Breast epithelium (tissue), 3 donors: ENCODE measurements at regions not wholly inside any gene's neighbourhood (a gene's known extent, or its start where the extent isn't known, plus 50 kb on each side); places are given as distances from the start of the nearest gene placed in this dataset.

Source experiments
- CTCF ChIP-seq, 3 donors: fragments of 450-650 bp; IDR thresholded peaks; one replicate each; pipeline ENCODE4 v1.5.1; 2016 to 2017; ENCODE audit warnings: antibody characterized with exemption in 3 of 3, mild to moderate bottlenecking in 3 of 3, moderate library complexity in 3 of 3
- POLR2A ChIP-seq: fragments of 450-650 bp; IDR thresholded peaks from one replicate; pipeline ENCODE4 v1.6.1; 2016; ENCODE audit warnings: antibody characterized with exemption, mild to moderate bottlenecking, moderate library complexity
- POLR2AphosphoS5 ChIP-seq, 3 donors: sonication (generic); formaldehyde crosslinking; IDR thresholded peaks; one replicate each; pipeline ENCODE4 v1.6.1; 2017; ENCODE audit warnings: antibody characterized with exemption in 3 of 3

- TF ChIP-seq POLR2A (no peak), CTCF (IDR thresholded peaks at IDR 0.05) (no peak), POLR2AphosphoS5 (IDR thresholded peaks at IDR 0.05) (no peak)
Measured at GRCh38 chr14:85461432-85462133, 68.4 kb upstream of the FLRT2 start.
